WTC11 (cell line): ENCODE measurements at regions not wholly inside any gene's neighbourhood (a gene's known extent, or its start where the extent isn't known, plus 50 kb on each side); places are given as distances from the start of the nearest gene placed in this dataset.

Experiments used
- ATAC-seq: fragments of 200-7000 bp; cut with Tn5 transposase; 2 replicates; pipeline ENCODE4 v1.10.0; 2021; ENCODE audit warnings: mild to moderate bottlenecking, moderate library complexity
- CTCF ChIA-PET: fragments of 300-600 bp; sonication (Branson Sonifier 250); formaldehyde crosslinking; loops from one replicate; lab custom pipeline; 2021; ENCODE audit warnings: antibody characterized with exemption; lab: Charles Lee
- POLR2A ChIA-PET: fragments of 350-600 bp; sonication (Branson Sonifier 250); formaldehyde crosslinking; loops from one replicate; lab custom pipeline; 2021; ENCODE audit warnings: antibody characterized with exemption; lab: Charles Lee
- DNase-seq: peaks from one replicate; pipeline ENCODE4 v3.0.0; 2021; ENCODE audit warnings: low spot score
- H3K27ac Mint-ChIP-seq: 2 replicates; pipeline ENCODE4 v1.8.0; 2021; ENCODE audit warnings: mixed read lengths
- H3K27me3 Mint-ChIP-seq: 2 replicates; pipeline ENCODE4 v1.8.0; 2021; ENCODE audit warnings: low read depth, mild to moderate bottlenecking, moderate library complexity, mixed read lengths
- H3K36me3 Mint-ChIP-seq: 2 replicates; pipeline ENCODE4 v1.8.0; 2021; ENCODE audit warnings: mixed read lengths
- H3K4me1 Mint-ChIP-seq: 2 replicates; pipeline ENCODE4 v1.8.0; 2022; ENCODE audit warnings: mixed read lengths
- H3K4me3 Mint-ChIP-seq: 2 replicates; pipeline ENCODE4 v1.8.0; 2021; ENCODE audit warnings: mild to moderate bottlenecking, moderate library complexity, mixed read lengths
- H3K9me3 Mint-ChIP-seq: 2 replicates; pipeline ENCODE4 v1.8.0; 2021; ENCODE audit warnings: mixed read lengths
- AFF4 ChIP-seq: sonication (generic); formaldehyde crosslinking; IDR thresholded peaks from 2 replicates; pipeline ENCODE4 v1.8.1; 2023; ENCODE audit warnings: mild to moderate bottlenecking, missing genetic modification reagents, borderline replicate concordance
- ATF1 ChIP-seq: sonication (generic); formaldehyde crosslinking; IDR thresholded peaks from 2 replicates; pipeline ENCODE4 v1.8.1; 2023; ENCODE audit warnings: mild to moderate bottlenecking, moderate library complexity, missing genetic modification reagents
- CREM ChIP-seq: sonication (generic); formaldehyde crosslinking; IDR thresholded peaks from 2 replicates; pipeline ENCODE4 v1.8.1; 2022; ENCODE audit warnings: mild to moderate bottlenecking, missing genetic modification reagents, moderate library complexity
- EMX1 ChIP-seq: fragments of 250-450 bp; sonication (Bioruptor Pico); IDR thresholded peaks from 2 replicates; pipeline ENCODE4 v1.8.0; 2021; ENCODE audit warnings: mild to moderate bottlenecking
- FOXP4 ChIP-seq: sonication (generic); formaldehyde crosslinking; IDR thresholded peaks from 2 replicates; pipeline ENCODE4 v1.8.0; 2022; ENCODE audit warnings: mild to moderate bottlenecking, missing genetic modification reagents
- IRF2 ChIP-seq: sonication (generic); formaldehyde crosslinking; IDR thresholded peaks from 2 replicates; pipeline ENCODE4 v1.8.0; 2022; ENCODE audit warnings: low read depth, missing genetic modification reagents, borderline replicate concordance
- JAZF1 ChIP-seq: fragments of 250-450 bp; sonication (Bioruptor Pico); IDR thresholded peaks from 2 replicates; pipeline ENCODE4 v1.9.0; 2021; ENCODE audit warnings: moderate library complexity, mild to moderate bottlenecking, inconsistent platforms
- NFATC4 ChIP-seq: fragments of 250-450 bp; sonication (Bioruptor Pico); IDR thresholded peaks from 2 replicates; pipeline ENCODE4 v1.9.0; 2021; ENCODE audit warnings: mild to moderate bottlenecking
- NFE2L1 ChIP-seq: sonication (generic); formaldehyde crosslinking; IDR thresholded peaks from 2 replicates; pipeline ENCODE4 v1.8.1; 2023; ENCODE audit warnings: missing genetic modification reagents
- PRRX2 ChIP-seq: fragments of 250-450 bp; sonication (Bioruptor Pico); IDR thresholded peaks from 2 replicates; pipeline ENCODE4 v1.8.0; 2021; ENCODE audit warnings: mild to moderate bottlenecking
- SOX15 ChIP-seq: fragments of 250-450 bp; sonication (Bioruptor Pico); IDR thresholded peaks from 2 replicates; pipeline ENCODE4 v1.9.0; 2021; ENCODE audit warnings: mild to moderate bottlenecking
- ZBTB43 ChIP-seq: sonication (generic); formaldehyde crosslinking; IDR thresholded peaks from 2 replicates; pipeline ENCODE4 v1.8.1; 2023; ENCODE audit warnings: mild to moderate bottlenecking, missing genetic modification reagents
- ZNF138 ChIP-seq: sonication (generic); formaldehyde crosslinking; conservative IDR thresholded peaks from 2 replicates; pipeline ENCODE4 v1.8.1; 2022; ENCODE audit warnings: mild to moderate bottlenecking, moderate library complexity, missing genetic modification reagents
- ZNF219 ChIP-seq: sonication (generic); formaldehyde crosslinking; IDR thresholded peaks from 2 replicates; pipeline ENCODE4 v1.8.0; 2023; ENCODE audit warnings: missing genetic modification reagents, mild to moderate bottlenecking, borderline replicate concordance
- ZNF232 ChIP-seq: sonication (generic); formaldehyde crosslinking; IDR thresholded peaks from 2 replicates; pipeline ENCODE4 v1.8.0; 2022; ENCODE audit warnings: mild to moderate bottlenecking, missing genetic modification reagents
- ZNF281 ChIP-seq: sonication (generic); formaldehyde crosslinking; IDR thresholded peaks from 2 replicates; pipeline ENCODE4 v1.8.0; 2023; ENCODE audit warnings: mild to moderate bottlenecking, missing genetic modification reagents
- ZNF532 ChIP-seq: fragments of 250-450 bp; sonication (Bioruptor Pico); IDR thresholded peaks from 2 replicates; pipeline ENCODE4 v1.9.0; 2021; ENCODE audit warnings: mild to moderate bottlenecking, borderline replicate concordance

GRCh38 chr10:78516236-78516635 is 482.6 kb downstream of the RPS24 start (continued):
- TF ChIP-seq AFF4 (CRISPR knock-in tag) (no peak), EMX1 (no peak), FOXP4 (CRISPR knock-in tag) (no peak)

GRCh38 chr10:78516756-78517155 is 483.1 kb downstream of the RPS24 start:
- ChIA-PET CTCF (no interaction called here), POLR2A (no interaction called here)
- Mint-ChIP-seq H3K9me3 (no peaks in the 10 kb centered on the region), H3K27ac (no peak overlapping the region), H3K36me3 (no peaks in the 10 kb centered on the region), H3K4me3 (no peak overlapping the region), H3K4me1 (peaks cover 7% of the 10 kb centered on the region), H3K27me3 (no peaks in the 10 kb centered on the region; the same call in 1 of the 2 replicates)
- TF ChIP-seq ZNF138: no peak
- TF ChIP-seq NFATC4 (CRISPR knock-in tag): no peak
- no peak for TF ChIP-seq NFE2L1
- TF ChIP-seq CREM (CRISPR knock-in tag): no peak
- TF ChIP-seq PRRX2 (CRISPR knock-in tag): no peak
- no peak for TF ChIP-seq ATF1 (CRISPR knock-in tag)
- DNase-seq (no peak), ATAC-seq (no peak)

GRCh38 chr10:78518224-78518623 is 484.6 kb downstream of the RPS24 start:
- 0 out of 2 replicates have a peak, but pooled peaks cover 6% of the 10 kb centered on the region for H3K9me3 Mint-ChIP-seq
- ChIA-PET POLR2A (no interaction called here), CTCF (no interaction called here)
- ATAC-seq: no peak
- H3K27ac Mint-ChIP-seq: no peak overlapping the region
- H3K27me3 Mint-ChIP-seq: no peaks in the 10 kb centered on the region; the same call in 1 of the 2 replicates
- H3K4me1 Mint-ChIP-seq: peaks cover 7% of the 10 kb centered on the region
- TF ChIP-seq ZBTB43 (CRISPR knock-in tag) (no peak), ZNF219 (no peak), JAZF1 (CRISPR knock-in tag) (no peak), ZNF232 (CRISPR knock-in tag) (no peak)
- H3K36me3 Mint-ChIP-seq: no peaks in the 10 kb centered on the region
- no peak overlapping the region for H3K4me3 Mint-ChIP-seq
- DNase-seq: no peak

GRCh38 chr10:78520737-78521430 is 487.2 kb downstream of the RPS24 start:
- Mint-ChIP-seq H3K36me3 (no peaks in the 10 kb centered on the region), H3K9me3 (peaks cover 11% of the 10 kb centered on the region; the same call in 1 of the 2 replicates), H3K27me3 (no peaks in the 10 kb centered on the region; the same call in 1 of the 2 replicates), H3K4me3 (no peak overlapping the region), H3K4me1 (peaks cover 7% of the 10 kb centered on the region), H3K27ac (no peak overlapping the region)
- CTCF ChIA-PET: interaction anchor here (0.8 kb wide), 1 partner anchor 474 kb away, joined by 3 read pairs; no protein-coding TSS in a partner anchor
- peak; percentile 26 for DNase-seq
- ATAC-seq: peak; percentile 93
- POLR2A ChIA-PET: interaction anchor here (1.0 kb wide), 1 partner anchor 113 kb away, joined by 5 read pairs; no protein-coding TSS in a partner anchor
- no peak for TF ChIP-seq ZNF532 (CRISPR knock-in tag)
- TF ChIP-seq IRF2: no peak
- no peak for TF ChIP-seq SOX15 (CRISPR knock-in tag)
- TF ChIP-seq ZNF281 (CRISPR knock-in tag): no peak
